BJ (cell line): ENCODE measurements at regions not wholly inside any gene's neighbourhood (a gene's known extent, or its start where the extent isn't known, plus 50 kb on each side); places are given as distances from the start of the nearest gene placed in this dataset.
"Not testable (repeated sequence)": the region's sequence is repeated elsewhere in the genome, so short reads cannot be mapped to it uniquely, and the experiment has no call there.

Experiments
- CTCF ChIA-PET: fragments of 350-600 bp; formaldehyde crosslinking; extraction: SDS; loops from one replicate; lab custom pipeline; 2021; ENCODE audit warnings: antibody characterized with exemption, inconsistent platforms; lab: Yijun Ruan, JAX
- POLR2A ChIA-PET: fragments of 300-600 bp; sonication (Branson Sonifier 250); formaldehyde crosslinking; extraction: SDS; loops from one replicate; lab custom pipeline; 2021; ENCODE audit warnings: antibody characterized with exemption; lab: Charles Lee
- DNase-seq: peaks from one replicate; pipeline ENCODE4 v3.0.0-alpha.2; 2011; ENCODE audit warnings: low read depth
- H3K27me3 ChIP-seq: 2 replicates; pipeline ENCODE4 v1.6.0; 2011; ENCODE audit warnings: low read length; ENCODE audit not compliant: control insufficient read depth, insufficient read depth
- H3K36me3 ChIP-seq: 2 replicates; pipeline ENCODE4 v1.5.1; 2011; ENCODE audit warnings: low read length; ENCODE audit not compliant: control insufficient read depth, insufficient read depth
- H3K4me3 ChIP-seq: 2 replicates; pipeline ENCODE4 v1.5.1; 2011; ENCODE audit warnings: low read depth, mild to moderate bottlenecking, control low read depth, low read length
- TF ChIP-seq, protein P1 (sequence below): IDR thresholded peaks from 2 replicates; pipeline ENCODE4 v1.5.1; 2011; ENCODE audit warnings: low read depth, mild to moderate bottlenecking, control low read depth, inconsistent platforms, low read length, moderate library complexity; ENCODE audit not compliant: insufficient read depth

DNA sequence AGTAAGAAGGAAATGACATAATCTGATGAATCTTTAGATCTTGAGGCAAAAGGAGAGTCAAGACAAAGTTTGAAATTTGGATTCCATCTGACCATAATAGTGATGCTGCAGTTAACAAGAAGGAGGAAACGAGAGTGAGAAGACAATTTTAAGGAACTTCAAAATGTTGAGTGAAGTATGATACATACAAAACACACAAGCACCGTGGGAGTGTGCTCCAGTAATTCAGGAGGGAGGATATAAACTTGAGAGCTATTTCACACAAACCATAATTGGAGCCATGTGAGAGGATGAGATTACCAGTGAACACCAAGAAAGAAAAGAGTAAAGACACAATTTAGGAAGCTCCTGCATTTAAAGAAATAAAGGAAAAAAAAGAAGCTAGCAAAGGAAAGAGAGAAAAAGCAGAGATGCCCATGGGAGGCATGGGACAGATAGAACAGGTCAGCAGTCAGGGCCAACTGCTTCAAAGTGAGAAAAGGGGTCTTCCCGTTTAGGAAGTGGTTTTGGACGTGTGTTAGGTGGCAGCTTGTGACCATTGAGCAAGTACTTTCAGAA, 150.7 kb upstream of the SLC7A11 start:
- Histone ChIP-seq H3K27me3 (no peaks in the 10 kb centered on the region), H3K36me3 (no peaks in the 10 kb centered on the region), H3K4me3 (no peak overlapping the region)
- TF ChIP-seq, protein P1, sequence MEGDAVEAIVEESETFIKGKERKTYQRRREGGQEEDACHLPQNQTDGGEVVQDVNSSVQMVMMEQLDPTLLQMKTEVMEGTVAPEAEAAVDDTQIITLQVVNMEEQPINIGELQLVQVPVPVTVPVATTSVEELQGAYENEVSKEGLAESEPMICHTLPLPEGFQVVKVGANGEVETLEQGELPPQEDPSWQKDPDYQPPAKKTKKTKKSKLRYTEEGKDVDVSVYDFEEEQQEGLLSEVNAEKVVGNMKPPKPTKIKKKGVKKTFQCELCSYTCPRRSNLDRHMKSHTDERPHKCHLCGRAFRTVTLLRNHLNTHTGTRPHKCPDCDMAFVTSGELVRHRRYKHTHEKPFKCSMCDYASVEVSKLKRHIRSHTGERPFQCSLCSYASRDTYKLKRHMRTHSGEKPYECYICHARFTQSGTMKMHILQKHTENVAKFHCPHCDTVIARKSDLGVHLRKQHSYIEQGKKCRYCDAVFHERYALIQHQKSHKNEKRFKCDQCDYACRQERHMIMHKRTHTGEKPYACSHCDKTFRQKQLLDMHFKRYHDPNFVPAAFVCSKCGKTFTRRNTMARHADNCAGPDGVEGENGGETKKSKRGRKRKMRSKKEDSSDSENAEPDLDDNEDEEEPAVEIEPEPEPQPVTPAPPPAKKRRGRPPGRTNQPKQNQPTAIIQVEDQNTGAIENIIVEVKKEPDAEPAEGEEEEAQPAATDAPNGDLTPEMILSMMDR = no peak
- no peak for DNase-seq
- POLR2A ChIA-PET = no interaction called here
- CTCF ChIA-PET = no interaction called here

DNA sequence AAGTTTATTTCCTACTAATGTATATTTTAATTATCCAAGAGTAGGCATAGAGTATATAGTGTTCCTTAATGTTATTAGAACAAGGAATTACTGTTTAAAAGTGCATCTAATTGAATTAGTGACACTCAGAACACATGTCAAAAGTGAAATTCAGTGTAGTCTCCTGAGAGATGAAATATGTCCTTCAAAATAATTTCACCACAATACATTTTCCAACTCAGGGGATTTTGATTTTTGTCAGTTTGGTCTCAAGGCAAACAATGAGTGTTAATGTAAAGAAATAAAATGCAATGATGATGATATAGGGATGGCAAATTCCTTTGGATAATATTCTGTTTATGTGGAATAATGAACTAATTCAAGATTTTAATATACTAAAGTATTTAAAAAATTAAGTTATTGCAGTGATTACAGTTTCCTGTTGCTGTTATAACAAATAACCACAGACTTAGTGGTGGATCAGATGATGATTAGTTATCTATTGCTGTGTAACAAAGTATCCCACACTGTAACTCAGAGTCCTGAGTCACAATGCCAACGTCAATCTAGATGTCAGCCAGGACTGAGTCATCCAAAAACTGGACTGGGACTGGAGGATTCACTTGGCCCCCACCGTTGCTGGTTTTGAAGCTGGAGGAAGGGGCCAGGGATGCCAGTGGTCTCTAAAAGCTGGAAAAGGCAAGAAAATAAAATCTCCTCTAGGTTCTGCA, 148.0 kb upstream of the SLC7A11 start:
- no peak for DNase-seq
- ChIA-PET POLR2A (no interaction called here), CTCF (no interaction called here)
- H3K36me3 ChIP-seq = no peaks in the 10 kb centered on the region
- H3K4me3 ChIP-seq = no peak overlapping the region
- H3K27me3 ChIP-seq = no peaks in the 10 kb centered on the region
- TF ChIP-seq, protein P1 = no peak

DNA sequence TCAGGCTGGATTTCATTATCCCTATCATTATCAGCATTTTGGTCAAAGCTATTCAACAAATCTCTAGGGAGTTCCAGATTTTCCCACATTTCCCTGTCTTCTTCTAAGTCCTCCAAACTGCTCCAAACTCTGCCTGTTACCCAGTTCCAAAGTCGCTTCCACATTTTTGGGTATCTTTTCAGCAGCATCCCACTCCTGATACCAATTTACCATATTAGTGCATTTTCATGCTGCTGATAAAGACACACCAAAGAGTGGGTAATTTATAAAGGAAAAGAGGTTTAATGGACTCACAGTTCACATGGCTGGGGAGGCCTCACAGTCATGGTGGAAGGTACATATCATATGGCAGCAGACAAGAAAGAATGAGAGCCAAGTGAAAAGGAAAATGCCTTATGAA, 132.8 kb upstream of the SLC7A11 start:
- CTCF ChIA-PET = no interaction called here
- TF ChIP-seq, protein P1 = no peak
- Histone ChIP-seq H3K36me3 (no peaks in the 10 kb centered on the region), H3K4me3 (no peak overlapping the region), H3K27me3 (no peaks in the 10 kb centered on the region)
- POLR2A ChIA-PET = no interaction called here
- DNase-seq = no peak

DNA sequence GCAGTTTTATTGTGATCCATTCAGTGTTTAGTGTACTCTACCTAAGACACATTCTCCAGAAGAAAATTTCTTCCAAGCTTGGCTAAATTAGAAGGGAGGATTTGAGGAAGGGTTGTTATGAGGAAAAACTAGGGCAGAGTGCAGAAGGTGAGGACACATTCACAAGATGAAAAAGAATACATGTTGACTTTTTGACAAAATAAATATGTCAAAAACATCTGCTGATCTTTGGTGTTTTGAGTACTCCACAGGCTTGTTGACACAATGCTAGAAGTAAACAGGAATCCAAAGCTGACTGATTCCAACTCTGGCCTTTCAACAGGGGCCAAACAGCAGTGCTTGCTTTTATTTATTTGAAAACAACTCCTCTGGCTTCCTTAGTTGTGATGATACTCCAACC, 125.8 kb upstream of the SLC7A11 start:
- no peak for DNase-seq
- ChIA-PET CTCF (interaction anchor here (0.9 kb wide), 1 partner anchor 11 kb away, joined by 3 read pairs; no protein-coding TSS in a partner anchor), POLR2A (no interaction called here)
- Histone ChIP-seq H3K36me3 (no peaks in the 10 kb centered on the region), H3K27me3 (no peaks in the 10 kb centered on the region), H3K4me3 (no peak overlapping the region)
- TF ChIP-seq, protein P1 = no peak

DNA sequence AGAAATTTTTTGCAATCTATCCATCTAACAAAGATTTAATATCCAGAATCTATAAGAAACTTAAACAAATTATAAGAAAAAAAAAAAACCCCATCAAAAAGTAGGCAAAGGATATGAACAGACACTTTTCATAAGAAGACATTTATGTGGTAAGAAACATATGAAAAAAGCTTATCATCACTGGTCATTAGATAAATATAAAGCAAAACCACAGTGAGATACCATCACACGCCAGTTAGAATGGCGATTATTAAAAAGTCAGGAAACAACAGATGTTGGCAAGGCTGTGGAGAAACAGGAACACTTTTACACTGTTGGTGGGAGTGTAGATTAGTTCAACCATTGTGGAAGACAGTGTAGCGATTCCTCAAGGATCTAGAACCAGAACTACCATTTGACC, 110.3 kb upstream of the SLC7A11 start:
- H3K4me3 ChIP-seq, POLR2A ChIA-PET, H3K36me3 ChIP-seq, DNase-seq, CTCF ChIA-PET, H3K27me3 ChIP-seq: not testable (repeated sequence)
